Gastroesophageal sphincter (tissue), 4 donors: ENCODE measurements at regions not wholly inside any gene's neighbourhood (a gene's known extent, or its start where the extent isn't known, plus 50 kb on each side); places are given as distances from the start of the nearest gene placed in this dataset.

Experiments used
- ATAC-seq: fragments of 150-250 bp; one replicate; pipeline ENCODE4 v1.9.1; 2016; ENCODE audit warnings: mild to moderate bottlenecking, moderate library complexity
- H3K27ac ChIP-seq, 4 donors: fragments of 200-600 bp; sonication (generic) in 3 of 4; 1 replicate in 3 of 4; 2 replicates in 1 of 4; pipeline ENCODE4 v1.5.1; 2016 to 2019
- H3K27me3 ChIP-seq: fragments of 200-600 bp; sonication (generic); one replicate; pipeline ENCODE4 v1.5.1; 2019
- H3K36me3 ChIP-seq, 2 donors: fragments of 200-600 bp; sonication (generic); one replicate each; pipeline ENCODE4 v1.5.1; 2019; ENCODE audit warnings: control low read depth in 1 of 2
- H3K4me1 ChIP-seq, 3 donors: fragments of 200-600 bp; sonication (generic); 1 replicate in 2 of 3; 2 replicates in 1 of 3; pipeline ENCODE4 v1.5.1; 2016 to 2019; ENCODE audit warnings: control low read depth in 2 of 3
- H3K4me3 ChIP-seq, 2 donors: fragments of 200-600 bp; sonication (generic); one replicate each; pipeline ENCODE4 v1.5.1; 2019; ENCODE audit warnings: mild to moderate bottlenecking in 1 of 2, moderate library complexity in 1 of 2
- H3K9me3 ChIP-seq, 3 donors: fragments of 200-600 bp; sonication (generic); one replicate each; pipeline ENCODE4 v1.5.1; 2017 to 2019; ENCODE audit warnings: control low read depth in 2 of 3
- CTCF ChIP-seq, 4 experiments: fragments of 200-600 bp in 2 of 4; fragments of 450-650 bp in 2 of 4; sonication (generic) in 1 of 4; IDR thresholded peaks; one replicate each; pipeline ENCODE4 v1.5.1; 2017 to 2019; ENCODE audit warnings: antibody characterized with exemption in 4 of 4, mild to moderate bottlenecking in 2 of 4, moderate library complexity in 2 of 4
- EP300 ChIP-seq: sonication (generic); formaldehyde crosslinking; IDR thresholded peaks from one replicate; pipeline ENCODE4 v1.6.1; 2017; ENCODE audit warnings: antibody characterized with exemption, mild to moderate bottlenecking
- POLR2A ChIP-seq, 2 donors: fragments of 450-650 bp; IDR thresholded peaks; one replicate each; pipeline ENCODE4 v1.6.1; 2017; ENCODE audit warnings: antibody characterized with exemption in 2 of 2, mild to moderate bottlenecking in 2 of 2, moderate library complexity in 1 of 2
- POLR2AphosphoS5 ChIP-seq: sonication (generic); formaldehyde crosslinking; IDR thresholded peaks from one replicate; pipeline ENCODE4 v1.6.1; 2017; ENCODE audit warnings: antibody characterized with exemption
- WGBS, 2 donors: methylation state at CpG; one replicate each; pipeline ENCODE4 v1.1.5; 2018; ENCODE audit warnings: low coverage in 1 of 2; 5-methylcytosine and 5-hydroxymethylcytosine counted together

GRCh38 chr14:83019744-83020414 is 1486.2 kb upstream of the SEL1L start:
- no peak overlapping the region for H3K4me3 ChIP-seq
- no peaks in the 10 kb centered on the region for H3K9me3 ChIP-seq
- H3K4me1 ChIP-seq: no peaks in the 10 kb centered on the region
- no peaks in the 10 kb centered on the region for H3K27me3 ChIP-seq
- TF ChIP-seq CTCF (IDR thresholded peaks at IDR 0.05) (no peak), POLR2A (IDR thresholded peaks at IDR 0.05) (no peak), POLR2AphosphoS5 (no peak), EP300 (no peak)
- 82 to 85% methylated on average over 3 of the region's 3 CpGs for WGBS, 2 donors
- no peak overlapping the region for H3K27ac ChIP-seq
- no peak for ATAC-seq
- no peaks in the 10 kb centered on the region for H3K36me3 ChIP-seq

GRCh38 chr14:83021323-83021722 is 1487.7 kb upstream of the SEL1L start:
- Histone ChIP-seq H3K27me3 (no peaks in the 10 kb centered on the region), H3K9me3 (no peaks in the 10 kb centered on the region), H3K36me3 (no peaks in the 10 kb centered on the region), H3K27ac (no peak overlapping the region), H3K4me1 (no peaks in the 10 kb centered on the region), H3K4me3 (no peak overlapping the region)
- TF ChIP-seq POLR2A (IDR thresholded peaks at IDR 0.05) (no peak), EP300 (no peak), POLR2AphosphoS5 (no peak), CTCF (IDR thresholded peaks at IDR 0.05) (no peak)
- WGBS, 2 donors: 33 to 89% methylated on average over 1 to 2 of the region's 2 CpGs
- ATAC-seq: no peak

- ATAC-seq: no peak
- Histone ChIP-seq H3K9me3 (no peaks in the 10 kb centered on the region), H3K4me3 (no peak overlapping the region), H3K4me1 (no peaks in the 10 kb centered on the region), H3K36me3 (no peaks in the 10 kb centered on the region), H3K27ac (no peak overlapping the region), H3K27me3 (no peaks in the 10 kb centered on the region)
- TF ChIP-seq POLR2A (IDR thresholded peaks at IDR 0.05) (no peak), EP300 (no peak), POLR2AphosphoS5 (no peak), CTCF (IDR thresholded peaks at IDR 0.05) (no peak)
- WGBS, 2 donors: 69 to 91% methylated on average over 3 of the region's 3 CpGs
These were observed 1489.7 kb upstream of the SEL1L start for GRCh38 chr14:83023369-83023768.

GRCh38 chr14:83041224-83041623 is 1507.6 kb upstream of the SEL1L start:
- ATAC-seq: no peak
- Histone ChIP-seq H3K9me3 (no peaks in the 10 kb centered on the region), H3K4me1 (no peaks in the 10 kb centered on the region), H3K4me3 (no peak overlapping the region), H3K27ac (no peak overlapping the region), H3K36me3 (no peaks in the 10 kb centered on the region), H3K27me3 (no peaks in the 10 kb centered on the region)
- WGBS, 2 donors: 50 to 63% methylated on average over 2 of the region's 2 CpGs
- no peak for TF ChIP-seq POLR2A (IDR thresholded peaks at IDR 0.05)
- TF ChIP-seq POLR2AphosphoS5: no peak
- no peak for TF ChIP-seq CTCF (IDR thresholded peaks at IDR 0.05)
- no peak for TF ChIP-seq EP300

GRCh38 chr14:83042858-83043257 is 1509.2 kb upstream of the SEL1L start:
- Histone ChIP-seq H3K4me3 (no peak overlapping the region), H3K9me3 (no peaks in the 10 kb centered on the region), H3K27ac (no peak overlapping the region), H3K27me3 (no peaks in the 10 kb centered on the region), H3K36me3 (no peaks in the 10 kb centered on the region), H3K4me1 (no peaks in the 10 kb centered on the region)
- no peak for ATAC-seq
- WGBS, 2 donors: 87 to 95% methylated on average over 2 of the region's 2 CpGs
- TF ChIP-seq POLR2A (IDR thresholded peaks at IDR 0.05): no peak
- TF ChIP-seq CTCF (IDR thresholded peaks at IDR 0.05): no peak
- no peak for TF ChIP-seq POLR2AphosphoS5
- TF ChIP-seq EP300: no peak
